Caco-2 (cell line): ENCODE measurements at regions not wholly inside any gene's neighbourhood (a gene's known extent, or its start where the extent isn't known, plus 50 kb on each side); places are given as distances from the start of the nearest gene placed in this dataset.

Source experiments
- BruUV-seq: library from RNA; stranded (reverse); fragments of 400-500 nt; replicated peaks from 2 replicates; lab custom pipeline; 2021; lab: Mats Ljungman, UMichigan
- CTCF ChIA-PET: fragments of 300-600 bp; sonication (Branson Sonifier 250); formaldehyde crosslinking; loops from one replicate; lab custom pipeline; 2022; ENCODE audit warnings: antibody characterized with exemption; lab: Charles Lee
- POLR2A ChIA-PET: fragments of 300-600 bp; sonication (Branson Sonifier 250); formaldehyde crosslinking; loops from one replicate; lab custom pipeline; 2022; ENCODE audit warnings: antibody characterized with exemption; lab: Charles Lee
- DNase-seq, 2 experiments: peaks; one replicate each; pipeline versions ENCODE4 v3.0.0 to v3.0.0-alpha.2; 2020 to 2022
- H3K27me3 ChIP-seq: replicated peaks from 2 replicates; pipeline ENCODE4 v1.6.0; 2011; ENCODE audit warnings: low read length; ENCODE audit not compliant: control insufficient read depth, insufficient read depth
- H3K36me3 ChIP-seq: 2 replicates; pipeline ENCODE4 v1.5.1; 2011; ENCODE audit warnings: low read length; ENCODE audit not compliant: control insufficient read depth, insufficient read depth
- H3K4me1 ChIP-seq: fragments of 250-450 bp; sonication (Bioruptor Pico); 2 replicates; pipeline ENCODE4 v1.5.1; 2020; ENCODE audit warnings: mild to moderate bottlenecking
- H3K4me3 ChIP-seq: 2 replicates; pipeline ENCODE4 v1.5.1; 2011; ENCODE audit warnings: low read depth, mild to moderate bottlenecking, control low read depth, low read length
- H3K9me3 ChIP-seq: fragments of 250-450 bp; sonication (Bioruptor Pico); 2 replicates; pipeline ENCODE4 v1.5.1; 2020; ENCODE audit warnings: mild to moderate bottlenecking, moderate library complexity
- H3K27ac Mint-ChIP-seq: one replicate; pipeline ENCODE4 v1.8.0; 2022; ENCODE audit warnings: mixed read lengths; ENCODE audit not compliant: unreplicated experiment
- H3K27me3 Mint-ChIP-seq: one replicate; pipeline ENCODE4 v1.8.0; 2022; ENCODE audit warnings: mixed read lengths; ENCODE audit not compliant: insufficient read depth, unreplicated experiment
- H3K36me3 Mint-ChIP-seq: one replicate; pipeline ENCODE4 v1.8.0; 2022; ENCODE audit warnings: mild to moderate bottlenecking, mixed read lengths; ENCODE audit not compliant: insufficient read depth, unreplicated experiment
- H3K4me1 Mint-ChIP-seq: one replicate; pipeline ENCODE4 v1.8.0; 2022; ENCODE audit warnings: low read depth, mixed read lengths; ENCODE audit not compliant: unreplicated experiment
- H3K4me3 Mint-ChIP-seq: one replicate; pipeline ENCODE4 v1.8.0; 2022; ENCODE audit warnings: mild to moderate bottlenecking, moderate library complexity, mixed read lengths; ENCODE audit not compliant: unreplicated experiment
- H3K9me3 Mint-ChIP-seq: one replicate; pipeline ENCODE4 v1.8.0; 2022; ENCODE audit warnings: mixed read lengths; ENCODE audit not compliant: unreplicated experiment
- CTCF ChIP-seq, 2 experiments: fragments of 200-600 bp in 1 of 2; IDR thresholded peaks; 1 replicate in 1 of 2; 2 replicates in 1 of 2; pipeline versions ENCODE4 v1.5.1 to v1.8.0; 2011 to 2022; ENCODE audit warnings: antibody characterized with exemption in 1 of 2, control low read depth in 1 of 2, inconsistent platforms in 1 of 2, low read depth in 1 of 2, low read length in 1 of 2, mild to moderate bottlenecking in 1 of 2, moderate library complexity in 1 of 2; ENCODE audit not compliant: insufficient read depth in 1 of 2, severe bottlenecking in 1 of 2, unreplicated experiment in 1 of 2
- intact Hi-C: fragments of 100-400 bp; cut with micrococcal nuclease; formaldehyde crosslinking; loops from one replicate; pipeline ENCODE4 v1.10.0; 2022; ENCODE audit not compliant: unreplicated experiment

- H3K4me1 Mint-ChIP-seq, result no peaks in the 10 kb centered on the region
- Histone ChIP-seq H3K36me3 (no peaks in the 10 kb centered on the region), H3K4me3 (no peak overlapping the region), H3K4me1 (no peaks in the 10 kb centered on the region), H3K27me3 (no peaks in the 10 kb centered on the region), H3K9me3 (no peaks in the 10 kb centered on the region)
- no peaks in the 10 kb centered on the region for H3K9me3 Mint-ChIP-seq
- CTCF ChIA-PET, result no interaction called here
- no peaks in the 10 kb centered on the region for H3K27me3 Mint-ChIP-seq
- DNase-seq, result no peak
- intact Hi-C loops, result no loop called here
- H3K4me3 Mint-ChIP-seq, result no peak overlapping the region
- no peaks in the 10 kb centered on the region for H3K36me3 Mint-ChIP-seq
- no TSS peak for BruUV-seq
- POLR2A ChIA-PET, result no interaction called here
- TF ChIP-seq CTCF (IDR thresholded peaks at IDR 0.05; ENCODE audit: insufficient read depth in 1 of 2, low read depth in 1 of 2, low read length in 1 of 2, severe bottlenecking in 1 of 2, unreplicated experiment in 1 of 2), result no peak
- H3K27ac Mint-ChIP-seq, result no peak overlapping the region
These were observed 892.1 kb upstream of the INTU start for GRCh38 chr4:126740687-126741086.

- no peak for DNase-seq
- intact Hi-C loops, result no loop called here
- BruUV-seq, result no TSS peak
- Mint-ChIP-seq H3K9me3 (no peaks in the 10 kb centered on the region), H3K4me3 (no peak overlapping the region), H3K36me3 (no peaks in the 10 kb centered on the region), H3K4me1 (no peaks in the 10 kb centered on the region), H3K27ac (no peak overlapping the region), H3K27me3 (no peaks in the 10 kb centered on the region)
- no peak for TF ChIP-seq CTCF (IDR thresholded peaks at IDR 0.05; ENCODE audit: insufficient read depth in 1 of 2, low read depth in 1 of 2, low read length in 1 of 2, severe bottlenecking in 1 of 2, unreplicated experiment in 1 of 2)
- ChIA-PET CTCF (no interaction called here), POLR2A (no interaction called here)
- Histone ChIP-seq H3K4me3 (no peak overlapping the region), H3K36me3 (no peaks in the 10 kb centered on the region), H3K27me3 (no peaks in the 10 kb centered on the region), H3K4me1 (no peaks in the 10 kb centered on the region), H3K9me3 (no peaks in the 10 kb centered on the region)
These were observed 890.7 kb upstream of the INTU start for GRCh38 chr4:126742048-126742447.

GRCh38 chr4:126742885-126743284 lies 889.9 kb upstream of the INTU start:
- intact Hi-C loops, result no loop called here
- Mint-ChIP-seq H3K27me3 (no peaks in the 10 kb centered on the region), H3K4me3 (no peak overlapping the region), H3K4me1 (no peaks in the 10 kb centered on the region), H3K27ac (no peak overlapping the region), H3K9me3 (no peaks in the 10 kb centered on the region), H3K36me3 (no peaks in the 10 kb centered on the region)
- no peak overlapping the region for H3K4me3 ChIP-seq
- H3K27me3 ChIP-seq, result no peaks in the 10 kb centered on the region
- POLR2A ChIA-PET, result no interaction called here
- no peaks in the 10 kb centered on the region for H3K9me3 ChIP-seq
- CTCF ChIA-PET, result no interaction called here
- DNase-seq, result no peak
- no TSS peak for BruUV-seq
- no peaks in the 10 kb centered on the region for H3K36me3 ChIP-seq
- no peaks in the 10 kb centered on the region for H3K4me1 ChIP-seq
- TF ChIP-seq CTCF (IDR thresholded peaks at IDR 0.05; ENCODE audit: insufficient read depth in 1 of 2, low read depth in 1 of 2, low read length in 1 of 2, severe bottlenecking in 1 of 2, unreplicated experiment in 1 of 2), result no peak
